SJSA1 (cell line): ENCODE measurements at regions not wholly inside any gene's neighbourhood (a gene's known extent, or its start where the extent isn't known, plus 50 kb on each side); places are given as distances from the start of the nearest gene placed in this dataset.

Experiments
- DNase-seq, 2 experiments: peaks; one replicate each; pipeline ENCODE4 v3.0.0-alpha.2; 2015 to 2020; ENCODE audit warnings: low spot score in 2 of 2, low read depth in 1 of 2
- H3K27ac ChIP-seq: fragments of 250-450 bp; sonication (Bioruptor Pico); 2 replicates; pipeline ENCODE4 v1.5.1; 2020; ENCODE audit warnings: mild to moderate bottlenecking, moderate library complexity
- H3K27me3 ChIP-seq: fragments of 250-450 bp; sonication (Bioruptor Pico); replicated peaks from 2 replicates; pipeline ENCODE4 v1.5.1; 2020; ENCODE audit warnings: mild to moderate bottlenecking, moderate library complexity
- H3K36me3 ChIP-seq: fragments of 250-450 bp; sonication (Bioruptor Pico); 2 replicates; pipeline ENCODE4 v1.5.1; 2020; ENCODE audit warnings: mild to moderate bottlenecking
- H3K4me1 ChIP-seq: fragments of 250-450 bp; sonication (Bioruptor Pico); replicated peaks from 2 replicates; pipeline ENCODE4 v1.6.1; 2021; ENCODE audit warnings: mild to moderate bottlenecking
- H3K4me3 ChIP-seq: fragments of 250-450 bp; sonication (Bioruptor Pico); 2 replicates; pipeline ENCODE4 v1.5.1; 2020; ENCODE audit warnings: mild to moderate bottlenecking
- H3K9me3 ChIP-seq: fragments of 250-450 bp; sonication (Bioruptor Pico); replicated peaks from 2 replicates; pipeline ENCODE4 v1.5.1; 2020; ENCODE audit warnings: mild to moderate bottlenecking

- DNase-seq: peak in 1 of 2 experiments; percentile 13
- H3K4me1 ChIP-seq: peaks cover 26% of the 10 kb centered on the region
- H3K36me3 ChIP-seq: no peaks in the 10 kb centered on the region
- H3K4me3 ChIP-seq: no peak overlapping the region
- H3K27ac ChIP-seq: no peak overlapping the region
- no peaks in the 10 kb centered on the region for H3K9me3 ChIP-seq
- no peaks in the 10 kb centered on the region for H3K27me3 ChIP-seq
These were observed 192.2 kb downstream of the MIAT start for GRCh38 chr22:26849575-26849974.

- no peak for DNase-seq
- Histone ChIP-seq H3K36me3 (no peaks in the 10 kb centered on the region), H3K27me3 (no peaks in the 10 kb centered on the region), H3K4me3 (no peak overlapping the region), H3K9me3 (no peaks in the 10 kb centered on the region), H3K27ac (no peak overlapping the region), H3K4me1 (peaks cover 26% of the 10 kb centered on the region)
These were observed 193.7 kb downstream of the MIAT start for GRCh38 chr22:26851125-26851524.

- H3K9me3 ChIP-seq: no peaks in the 10 kb centered on the region
- no peaks in the 10 kb centered on the region for H3K27me3 ChIP-seq
- DNase-seq: no peak
- no peak overlapping the region for H3K27ac ChIP-seq
- H3K4me3 ChIP-seq: no peak overlapping the region
- peaks cover 18% of the 10 kb centered on the region for H3K4me1 ChIP-seq
- no peaks in the 10 kb centered on the region for H3K36me3 ChIP-seq
These were observed 194.8 kb downstream of the MIAT start for GRCh38 chr22:26852176-26852575.

GRCh38 chr22:26853071-26853470 is 195.7 kb downstream of the MIAT start:
- Histone ChIP-seq H3K4me1 (peaks cover 9% of the 10 kb centered on the region), H3K9me3 (no peaks in the 10 kb centered on the region), H3K27me3 (no peaks in the 10 kb centered on the region), H3K27ac (no peak overlapping the region), H3K36me3 (no peaks in the 10 kb centered on the region), H3K4me3 (no peak overlapping the region)
- no peak for DNase-seq

GRCh38 chr22:26853495-26853894 is 196.1 kb downstream of the MIAT start:
- Histone ChIP-seq H3K27ac (no peak overlapping the region), H3K4me1 (peaks cover 5% of the 10 kb centered on the region), H3K27me3 (no peaks in the 10 kb centered on the region), H3K4me3 (no peak overlapping the region), H3K9me3 (no peaks in the 10 kb centered on the region), H3K36me3 (no peaks in the 10 kb centered on the region)
- DNase-seq: no peak

- no peaks in the 10 kb centered on the region for H3K36me3 ChIP-seq
- H3K4me3 ChIP-seq: no peak overlapping the region
- H3K9me3 ChIP-seq: no peaks in the 10 kb centered on the region
- no peak overlapping the region for H3K27ac ChIP-seq
- H3K27me3 ChIP-seq: no peaks in the 10 kb centered on the region
- H3K4me1 ChIP-seq: no peaks in the 10 kb centered on the region
- no peak for DNase-seq
These were observed 199.8 kb downstream of the MIAT start for GRCh38 chr22:26857169-26857568.

- no peaks in the 10 kb centered on the region for H3K36me3 ChIP-seq
- H3K27ac ChIP-seq: no peak overlapping the region
- H3K4me1 ChIP-seq: no peaks in the 10 kb centered on the region
- H3K4me3 ChIP-seq: no peak overlapping the region
- H3K27me3 ChIP-seq: peaks cover 10% of the 10 kb centered on the region; the same call in 1 of the 2 replicates
- DNase-seq: no peak
- H3K9me3 ChIP-seq: no peaks in the 10 kb centered on the region
These were observed 202.9 kb downstream of the MIAT start for GRCh38 chr22:26860301-26860700.

- H3K27me3 ChIP-seq: peaks cover 10% of the 10 kb centered on the region; the same call in 1 of the 2 replicates
- no peak overlapping the region for H3K27ac ChIP-seq
- H3K9me3 ChIP-seq: no peaks in the 10 kb centered on the region
- no peak overlapping the region for H3K4me3 ChIP-seq
- no peaks in the 10 kb centered on the region for H3K4me1 ChIP-seq
- no peaks in the 10 kb centered on the region for H3K36me3 ChIP-seq
- no peak for DNase-seq
These were observed 207.6 kb downstream of the MIAT start for GRCh38 chr22:26865021-26865420.

GRCh38 chr22:26883393-26883792 is 226.0 kb downstream of the MIAT start:
- no peak for DNase-seq
- no peaks in the 10 kb centered on the region for H3K9me3 ChIP-seq
- H3K4me1 ChIP-seq: peaks cover 27% of the 10 kb centered on the region
- H3K27ac ChIP-seq: no peak overlapping the region
- no peaks in the 10 kb centered on the region for H3K27me3 ChIP-seq
- H3K36me3 ChIP-seq: no peaks in the 10 kb centered on the region
- H3K4me3 ChIP-seq: no peak overlapping the region

- no peak for DNase-seq
- Histone ChIP-seq H3K4me3 (no peak overlapping the region), H3K27me3 (no peaks in the 10 kb centered on the region), H3K4me1 (peaks cover 34% of the 10 kb centered on the region), H3K36me3 (no peaks in the 10 kb centered on the region), H3K9me3 (no peaks in the 10 kb centered on the region), H3K27ac (no peak overlapping the region)
These were observed 227.5 kb downstream of the MIAT start for GRCh38 chr22:26884921-26885320.

GRCh38 chr22:26885441-26886261 is 228.3 kb downstream of the MIAT start:
- Histone ChIP-seq H3K4me3 (no peak overlapping the region), H3K27me3 (no peaks in the 10 kb centered on the region), H3K4me1 (peaks cover 34% of the 10 kb centered on the region), H3K9me3 (no peaks in the 10 kb centered on the region), H3K36me3 (no peaks in the 10 kb centered on the region), H3K27ac (peak overlapping the region; percentile 67)
- no peak for DNase-seq

- H3K4me1 ChIP-seq: peaks cover 39% of the 10 kb centered on the region
- H3K36me3 ChIP-seq: no peaks in the 10 kb centered on the region
- H3K4me3 ChIP-seq: no peak overlapping the region
- peak overlapping the region; percentile 67 for H3K27ac ChIP-seq
- peak; percentile 68 to 92 for DNase-seq
- H3K9me3 ChIP-seq: no peaks in the 10 kb centered on the region
- no peaks in the 10 kb centered on the region for H3K27me3 ChIP-seq
These were observed 230.1 kb downstream of the MIAT start for GRCh38 chr22:26887456-26887855.

- peak overlapping the region; percentile 67 for H3K27ac ChIP-seq
- peaks cover 44% of the 10 kb centered on the region for H3K4me1 ChIP-seq
- H3K9me3 ChIP-seq: no peaks in the 10 kb centered on the region
- H3K4me3 ChIP-seq: no peak overlapping the region
- H3K36me3 ChIP-seq: no peaks in the 10 kb centered on the region
- DNase-seq: no peak
- no peaks in the 10 kb centered on the region for H3K27me3 ChIP-seq
These were observed 230.5 kb downstream of the MIAT start for GRCh38 chr22:26887916-26888315.

GRCh38 chr22:26888887-26889286 is 231.5 kb downstream of the MIAT start:
- H3K4me1 ChIP-seq: peaks cover 53% of the 10 kb centered on the region
- DNase-seq: no peak

GRCh38 chr22:26889802-26890201 is 232.4 kb downstream of the MIAT start:
- DNase-seq: no peak

More at GRCh38 chr22:26888887-26889286, 231.5 kb downstream of the MIAT start:
- Histone ChIP-seq H3K36me3 (no peaks in the 10 kb centered on the region), H3K4me3 (no peak overlapping the region), H3K27ac (peak overlapping the region; percentile 67), H3K9me3 (no peaks in the 10 kb centered on the region), H3K27me3 (no peaks in the 10 kb centered on the region)

More at GRCh38 chr22:26889802-26890201, 232.4 kb downstream of the MIAT start:
- H3K27me3 ChIP-seq: no peaks in the 10 kb centered on the region
- H3K36me3 ChIP-seq: no peaks in the 10 kb centered on the region
- H3K4me3 ChIP-seq: no peak overlapping the region
- no peak overlapping the region for H3K27ac ChIP-seq
- no peaks in the 10 kb centered on the region for H3K9me3 ChIP-seq
- H3K4me1 ChIP-seq: peaks cover 62% of the 10 kb centered on the region
